PC-3 (cell line): ENCODE measurements at regions not wholly inside any gene's neighbourhood (a gene's known extent, or its start where the extent isn't known, plus 50 kb on each side); places are given as distances from the start of the nearest gene placed in this dataset.
A peak's percentile ranks its signal among the peaks of the same experiment; 100 is the strongest.

Source experiments
- ATAC-seq: fragments of 200-7000 bp; cut with Tn5 transposase; 2 replicates; pipeline ENCODE4 v1.9.1; 2020; ENCODE audit warnings: mild to moderate bottlenecking, moderate library complexity
- BruUV-seq: library from RNA; stranded (reverse); fragments of 400-500 nt; replicated peaks from 2 replicates; lab custom pipeline; 2021; lab: Mats Ljungman, UMichigan
- CTCF ChIA-PET: fragments of 300-600 bp; sonication (Branson Sonifier 250); formaldehyde crosslinking; loops from one replicate; lab custom pipeline; 2022; ENCODE audit warnings: antibody characterized with exemption; lab: Charles Lee
- POLR2A ChIA-PET: fragments of 300-600 bp; sonication (Branson Sonifier 250); formaldehyde crosslinking; loops from one replicate; lab custom pipeline; 2022; ENCODE audit warnings: antibody characterized with exemption; ENCODE audit not compliant: unreplicated experiment; lab: Charles Lee
- DNase-seq: peaks from one replicate; pipeline ENCODE4 v3.0.0-alpha.2; 2015
- H2AFZ ChIP-seq: fragments of 300-600 bp; sonication (generic); 2 replicates; pipeline ENCODE4 v1.6.0; 2016; ENCODE audit warnings: antibody characterized with exemption, low read length
- H3F3A ChIP-seq: fragments of 300-600 bp; sonication (generic); one replicate; pipeline ENCODE4 v1.6.0; 2017; ENCODE audit warnings: antibody characterized with exemption, low read length, control low read depth, mild to moderate bottlenecking; ENCODE audit not compliant: unreplicated experiment
- H3K27ac ChIP-seq: fragments of 300-600 bp; sonication (generic); 2 replicates; pipeline ENCODE4 v1.5.1; 2016; ENCODE audit warnings: mild to moderate bottlenecking, low read length
- H3K27me3 ChIP-seq: fragments of 300-600 bp; sonication (generic); 2 replicates; pipeline ENCODE4 v1.6.1; 2016; ENCODE audit warnings: low read length, mixed read lengths
- H3K36me3 ChIP-seq: fragments of 300-600 bp; sonication (generic); 2 replicates; pipeline ENCODE4 v1.6.1; 2016; ENCODE audit warnings: low read depth, mixed run types, low read length, mixed read lengths
- H3K4me1 ChIP-seq: fragments of 300-600 bp; sonication (generic); 2 replicates; pipeline ENCODE4 v1.5.1; 2016; ENCODE audit warnings: low read length; ENCODE audit not compliant: insufficient read depth
- H3K4me2 ChIP-seq: fragments of 300-600 bp; sonication (generic); 2 replicates; pipeline ENCODE4 v1.6.0; 2016; ENCODE audit warnings: low read length
- H3K4me3 ChIP-seq: fragments of 300-600 bp; sonication (generic); 2 replicates; pipeline ENCODE4 v1.5.1; 2016; ENCODE audit warnings: mild to moderate bottlenecking, low read length, mixed read lengths
- H3K79me2 ChIP-seq: fragments of 300-600 bp; sonication (generic); 2 replicates; pipeline ENCODE4 v1.6.1; 2017; ENCODE audit warnings: low read length, mixed read lengths
- H3K9ac ChIP-seq: fragments of 300-600 bp; sonication (generic); 2 replicates; pipeline ENCODE4 v1.6.0; 2016; ENCODE audit warnings: mild to moderate bottlenecking, low read length
- H3K9me2 ChIP-seq: fragments of 300-600 bp; sonication (generic); replicated peaks from 2 replicates; pipeline ENCODE4 v1.6.1; 2016; ENCODE audit warnings: mixed run types, low read length, mixed read lengths
- H3K9me3 ChIP-seq: fragments of 300-600 bp; sonication (generic); 2 replicates; pipeline ENCODE4 v1.6.1; 2016; ENCODE audit warnings: low read length, mixed read lengths
- H4K20me1 ChIP-seq: fragments of 300-600 bp; sonication (generic); 2 replicates; pipeline ENCODE4 v1.6.1; 2016; ENCODE audit warnings: low read length, mixed read lengths
- CTCF ChIP-seq: fragments of 300-600 bp; sonication (generic); conservative IDR thresholded peaks from 2 replicates; pipeline ENCODE4 v1.5.1; 2017; ENCODE audit warnings: antibody characterized with exemption, low read depth, mild to moderate bottlenecking, low read length
- EZH2 ChIP-seq: fragments of 300-600 bp; sonication (generic); IDR thresholded peaks from one replicate; pipeline ENCODE4 v1.6.1; 2017; ENCODE audit warnings: antibody characterized with exemption, mild to moderate bottlenecking, low read length; ENCODE audit not compliant: unreplicated experiment
- EZH2phosphoT487 ChIP-seq: fragments of 300-600 bp; sonication (generic); IDR thresholded peaks from 2 replicates; pipeline ENCODE4 v1.6.1; 2018; ENCODE audit warnings: mild to moderate bottlenecking, antibody characterized with exemption, low read length, borderline replicate concordance
- intact Hi-C: fragments of 100-400 bp; cut with micrococcal nuclease; formaldehyde crosslinking; loops from 2 replicates; pipeline ENCODE4 v1.9.0; 2023

GRCh38 chr3:137121704-137122314 is 164.0 kb downstream of the IL20RB start:
- Histone ChIP-seq H3F3A (no peaks in the 10 kb centered on the region), H3K9me3 (no peaks in the 10 kb centered on the region), H3K9me2 (no peaks in the 10 kb centered on the region), H2AFZ (no peak overlapping the region), H4K20me1 (no peaks in the 10 kb centered on the region), H3K79me2 (no peaks in the 10 kb centered on the region), H3K36me3 (no peaks in the 10 kb centered on the region), H3K27ac (no peak overlapping the region), H3K4me1 (no peaks in the 10 kb centered on the region), H3K4me3 (no peak overlapping the region), H3K4me2 (no peak overlapping the region), H3K27me3 (peaks cover 14% of the 10 kb centered on the region), H3K9ac (no peak overlapping the region)
- CTCF ChIA-PET: no interaction called here
- TF ChIP-seq EZH2 (no peak), CTCF (peak; percentile 68), EZH2phosphoT487 (no peak)
- POLR2A ChIA-PET: no interaction called here
- no TSS peak for BruUV-seq
- ATAC-seq: peak; percentile 56
- DNase-seq: peak; percentile 52
- intact Hi-C loops: loop anchor here (5.0 kb wide), 1 partner anchor 930 kb away; no protein-coding TSS in a partner anchor

- ATAC-seq: no peak
- DNase-seq: no peak
- H3K27ac ChIP-seq: no peak overlapping the region
- H4K20me1 ChIP-seq: no peaks in the 10 kb centered on the region
- peaks cover 10% of the 10 kb centered on the region; the same call in 1 of the 2 replicates for H3K27me3 ChIP-seq
- no peaks in the 10 kb centered on the region for H3K9me2 ChIP-seq
- H3K36me3 ChIP-seq: no peaks in the 10 kb centered on the region
- no peak overlapping the region for H3K4me2 ChIP-seq
- BruUV-seq: no TSS peak
- intact Hi-C loops: no loop called here
- ChIA-PET CTCF (no interaction called here), POLR2A (no interaction called here)
- no peaks in the 10 kb centered on the region for H3F3A ChIP-seq
- no peak overlapping the region for H3K9ac ChIP-seq
- no peaks in the 10 kb centered on the region for H3K79me2 ChIP-seq
- H3K4me3 ChIP-seq: no peak overlapping the region
- H3K9me3 ChIP-seq: no peaks in the 10 kb centered on the region
- no peaks in the 10 kb centered on the region for H3K4me1 ChIP-seq
- TF ChIP-seq EZH2phosphoT487 (no peak), CTCF (no peak), EZH2 (no peak)
- H2AFZ ChIP-seq: no peak overlapping the region
Measured at GRCh38 chr3:137131081-137131480, 173.3 kb downstream of the IL20RB start.

GRCh38 chr3:137134431-137134830 is 176.6 kb downstream of the IL20RB start:
- no peak overlapping the region for H3K4me3 ChIP-seq
- H3F3A ChIP-seq: no peaks in the 10 kb centered on the region
- no peaks in the 10 kb centered on the region for H3K9me3 ChIP-seq
- no peak overlapping the region for H2AFZ ChIP-seq
- ATAC-seq: no peak
- CTCF ChIA-PET: no interaction called here
- H3K4me1 ChIP-seq: no peaks in the 10 kb centered on the region
- intact Hi-C loops: no loop called here
- H3K9ac ChIP-seq: no peak overlapping the region
- H3K79me2 ChIP-seq: no peaks in the 10 kb centered on the region
- H3K27me3 ChIP-seq: peaks cover 13% of the 10 kb centered on the region
- no peaks in the 10 kb centered on the region for H4K20me1 ChIP-seq
- no peak overlapping the region for H3K27ac ChIP-seq
- H3K36me3 ChIP-seq: no peaks in the 10 kb centered on the region
- H3K4me2 ChIP-seq: no peak overlapping the region
- no TSS peak for BruUV-seq
- POLR2A ChIA-PET: no interaction called here
- DNase-seq: no peak
- TF ChIP-seq EZH2phosphoT487 (no peak), CTCF (no peak), EZH2 (no peak)
- no peaks in the 10 kb centered on the region for H3K9me2 ChIP-seq
